ENCODE measurements at regions not wholly inside any gene's neighbourhood (a gene's known extent, or its start where the extent isn't known, plus 50 kb on each side); places are given as distances from the start of the nearest gene placed in this dataset.

DNA sequence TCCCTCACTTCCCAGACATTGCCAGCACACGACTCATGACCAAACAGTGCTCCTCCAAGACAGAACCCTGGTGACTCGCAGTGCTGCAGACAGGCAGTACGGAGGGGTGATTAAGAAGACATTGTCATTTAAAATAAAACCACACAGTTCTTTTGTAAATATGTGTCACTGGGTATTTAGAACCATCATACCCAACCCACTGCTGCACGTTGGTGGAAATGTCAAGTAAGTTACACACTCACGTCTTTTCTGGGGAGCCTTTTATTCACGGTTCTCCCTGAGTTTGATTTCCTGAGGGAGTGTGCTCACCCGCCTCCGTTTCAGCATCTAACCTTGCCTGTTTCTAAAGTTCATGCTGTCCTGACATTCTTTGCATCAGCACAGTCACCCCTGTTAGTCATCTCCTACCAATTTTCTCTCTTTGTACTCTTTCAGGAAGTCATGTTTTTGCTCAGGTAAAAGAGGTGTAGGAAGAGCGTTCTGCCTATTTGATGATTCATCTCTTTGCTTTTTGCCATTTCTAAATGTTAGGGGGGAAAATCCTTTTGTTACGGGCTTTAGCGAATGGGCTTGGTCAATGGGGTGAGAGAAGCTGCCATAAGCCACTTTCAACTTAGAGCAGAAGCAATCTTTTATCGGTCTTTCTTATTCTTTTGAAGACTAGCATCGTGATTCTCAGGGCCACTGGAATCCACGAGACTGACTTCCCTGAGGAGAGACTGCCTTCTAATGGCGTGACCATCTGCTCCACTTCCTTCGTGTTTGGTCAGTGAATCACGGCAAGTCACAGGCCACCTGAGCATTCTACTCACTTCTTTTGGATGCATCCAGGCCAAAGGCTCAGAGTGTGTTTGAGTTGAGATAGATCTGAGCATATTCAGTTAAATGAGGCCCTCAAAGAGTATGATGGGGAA lies 512.8 kb upstream of the JARID2 start:
- no peak for TF ChIP-seq TAF1 (IDR thresholded peaks at IDR 0.05; ENCODE audit: borderline replicate concordance, insufficient read depth, low read length)
- TF ChIP-seq SIN3A (IDR thresholded peaks at IDR 0.05; ENCODE audit: borderline replicate concordance, insufficient read depth, low read length), result no peak

DNA sequence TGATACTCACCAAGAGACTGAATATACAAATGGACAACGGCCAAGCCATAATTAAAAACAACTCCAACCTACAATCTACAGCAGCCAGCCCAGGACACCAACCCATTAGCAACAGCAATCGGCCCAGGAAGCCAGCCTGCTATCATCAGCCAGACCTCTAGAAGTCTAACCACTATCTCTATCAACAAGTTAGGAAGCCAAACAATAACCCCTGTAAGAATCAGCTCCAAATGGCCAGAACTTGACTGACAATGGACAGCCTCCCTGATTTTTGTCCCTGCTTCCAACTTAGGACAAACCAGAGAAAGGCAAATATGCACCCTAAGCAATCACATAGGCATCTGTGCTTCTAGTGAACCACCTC lies 511.8 kb upstream of the JARID2 start:
- TF ChIP-seq, protein P1, sequence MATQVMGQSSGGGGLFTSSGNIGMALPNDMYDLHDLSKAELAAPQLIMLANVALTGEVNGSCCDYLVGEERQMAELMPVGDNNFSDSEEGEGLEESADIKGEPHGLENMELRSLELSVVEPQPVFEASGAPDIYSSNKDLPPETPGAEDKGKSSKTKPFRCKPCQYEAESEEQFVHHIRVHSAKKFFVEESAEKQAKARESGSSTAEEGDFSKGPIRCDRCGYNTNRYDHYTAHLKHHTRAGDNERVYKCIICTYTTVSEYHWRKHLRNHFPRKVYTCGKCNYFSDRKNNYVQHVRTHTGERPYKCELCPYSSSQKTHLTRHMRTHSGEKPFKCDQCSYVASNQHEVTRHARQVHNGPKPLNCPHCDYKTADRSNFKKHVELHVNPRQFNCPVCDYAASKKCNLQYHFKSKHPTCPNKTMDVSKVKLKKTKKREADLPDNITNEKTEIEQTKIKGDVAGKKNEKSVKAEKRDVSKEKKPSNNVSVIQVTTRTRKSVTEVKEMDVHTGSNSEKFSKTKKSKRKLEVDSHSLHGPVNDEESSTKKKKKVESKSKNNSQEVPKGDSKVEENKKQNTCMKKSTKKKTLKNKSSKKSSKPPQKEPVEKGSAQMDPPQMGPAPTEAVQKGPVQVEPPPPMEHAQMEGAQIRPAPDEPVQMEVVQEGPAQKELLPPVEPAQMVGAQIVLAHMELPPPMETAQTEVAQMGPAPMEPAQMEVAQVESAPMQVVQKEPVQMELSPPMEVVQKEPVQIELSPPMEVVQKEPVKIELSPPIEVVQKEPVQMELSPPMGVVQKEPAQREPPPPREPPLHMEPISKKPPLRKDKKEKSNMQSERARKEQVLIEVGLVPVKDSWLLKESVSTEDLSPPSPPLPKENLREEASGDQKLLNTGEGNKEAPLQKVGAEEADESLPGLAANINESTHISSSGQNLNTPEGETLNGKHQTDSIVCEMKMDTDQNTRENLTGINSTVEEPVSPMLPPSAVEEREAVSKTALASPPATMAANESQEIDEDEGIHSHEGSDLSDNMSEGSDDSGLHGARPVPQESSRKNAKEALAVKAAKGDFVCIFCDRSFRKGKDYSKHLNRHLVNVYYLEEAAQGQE (IDR thresholded peaks at IDR 0.05; ENCODE audit: insufficient read depth in 1 of 2, low read depth in 2 of 2, low read length in 2 of 2), result no peak
- no peak for TF ChIP-seq POLR2AphosphoS5 (IDR thresholded peaks at IDR 0.05; ENCODE audit: low read depth, low read length)
- TF ChIP-seq SIN3A (IDR thresholded peaks at IDR 0.05; ENCODE audit: borderline replicate concordance, insufficient read depth, low read length), result no peak
- TF ChIP-seq TAF1 (IDR thresholded peaks at IDR 0.05; ENCODE audit: borderline replicate concordance, insufficient read depth, low read length), result no peak
- no peak for TF ChIP-seq FOXP2 (optimal IDR thresholded peaks at IDR 0.05; ENCODE audit: borderline replicate concordance, extremely low read depth, extremely low read length, insufficient read depth)

DNA sequence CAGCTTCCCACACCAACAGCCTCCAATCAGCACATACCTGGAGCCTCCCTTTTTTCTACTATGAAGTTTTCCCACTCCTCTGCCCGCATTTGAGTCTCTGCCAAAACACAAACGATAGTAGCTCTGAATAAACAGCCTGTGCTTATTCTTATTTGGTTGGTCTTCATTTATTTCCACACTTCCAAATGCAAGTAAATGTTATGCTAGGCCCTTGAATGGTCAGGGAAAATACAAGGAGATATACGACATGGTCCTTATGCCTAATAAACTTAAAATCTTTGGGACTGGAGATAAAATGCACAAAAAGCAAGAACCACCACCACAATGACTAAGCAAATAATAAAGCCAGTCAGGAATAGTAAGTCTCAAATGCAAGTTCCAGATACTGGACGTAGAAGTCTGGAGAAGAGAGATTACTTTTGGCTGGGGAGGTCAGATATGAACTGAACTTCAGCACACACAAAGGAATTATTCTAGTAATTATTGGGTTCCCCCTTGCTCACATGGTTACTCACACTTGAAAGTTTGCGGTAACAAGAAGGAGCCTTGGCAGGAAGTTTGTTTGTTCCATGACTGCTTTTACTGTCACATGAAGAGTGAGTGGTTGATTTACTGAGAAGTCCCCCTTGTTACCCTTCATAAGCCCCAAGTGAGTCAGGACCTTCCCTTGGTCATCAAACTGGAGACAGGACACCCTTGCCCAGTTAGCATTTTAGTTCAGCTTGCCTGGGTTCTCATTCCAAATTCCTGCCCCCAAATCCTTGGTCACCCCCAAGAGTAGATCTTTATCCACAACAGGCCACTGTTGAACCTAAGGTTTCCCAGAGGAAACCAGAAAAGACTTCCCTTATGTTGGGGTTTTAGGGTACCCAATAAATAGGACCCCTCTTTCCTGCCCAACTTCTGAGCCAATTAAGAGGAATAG lies 511.2 kb upstream of the JARID2 start:
- no peak for TF ChIP-seq POLR2AphosphoS5 (IDR thresholded peaks at IDR 0.05; ENCODE audit: low read depth, low read length)
- TF ChIP-seq TAF1 (IDR thresholded peaks at IDR 0.05; ENCODE audit: borderline replicate concordance, insufficient read depth, low read length), result no peak
- TF ChIP-seq, protein P1 (IDR thresholded peaks at IDR 0.05; ENCODE audit: insufficient read depth in 1 of 2, low read depth in 2 of 2, low read length in 2 of 2), result no peak
- TF ChIP-seq FOXP2 (optimal IDR thresholded peaks at IDR 0.05; ENCODE audit: borderline replicate concordance, extremely low read depth, extremely low read length, insufficient read depth), result no peak
- TF ChIP-seq SIN3A (IDR thresholded peaks at IDR 0.05; ENCODE audit: borderline replicate concordance, insufficient read depth, low read length), result no peak

DNA sequence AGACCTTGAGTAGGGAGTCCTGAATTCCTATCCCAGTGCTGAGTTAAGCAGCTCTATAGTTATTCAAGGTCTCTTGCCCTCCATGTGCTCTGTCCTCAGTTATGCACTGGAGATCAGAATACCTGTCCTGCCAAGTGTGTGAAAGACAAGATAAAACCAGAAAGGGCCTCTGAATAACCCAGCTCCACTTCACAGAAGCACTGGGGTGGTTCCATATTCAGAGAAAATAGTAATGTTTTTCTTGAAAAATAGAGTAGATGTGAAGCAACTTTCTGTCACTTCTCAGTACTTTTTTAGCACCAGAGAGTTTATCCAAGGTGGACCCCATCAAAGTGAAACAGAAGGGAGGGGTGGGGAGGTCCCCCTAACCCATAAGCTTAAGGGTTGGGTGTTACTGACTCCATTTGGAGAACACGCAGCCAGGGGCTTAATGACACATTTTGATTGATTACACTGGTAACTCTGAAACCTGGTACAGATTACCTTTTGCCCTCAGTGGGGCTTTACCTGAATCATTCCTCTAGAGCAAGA lies 509.8 kb upstream of the JARID2 start:
- no peak for TF ChIP-seq POLR2AphosphoS5 (IDR thresholded peaks at IDR 0.05; ENCODE audit: low read depth, low read length)
- TF ChIP-seq SIN3A (IDR thresholded peaks at IDR 0.05; ENCODE audit: borderline replicate concordance, insufficient read depth, low read length), result no peak
- TF ChIP-seq, protein P1 (IDR thresholded peaks at IDR 0.05; ENCODE audit: insufficient read depth in 1 of 2, low read depth in 2 of 2, low read length in 2 of 2), result no peak
- no peak for TF ChIP-seq FOXP2 (optimal IDR thresholded peaks at IDR 0.05; ENCODE audit: borderline replicate concordance, extremely low read depth, extremely low read length, insufficient read depth)
- no peak for TF ChIP-seq TAF1 (IDR thresholded peaks at IDR 0.05; ENCODE audit: borderline replicate concordance, insufficient read depth, low read length)

DNA sequence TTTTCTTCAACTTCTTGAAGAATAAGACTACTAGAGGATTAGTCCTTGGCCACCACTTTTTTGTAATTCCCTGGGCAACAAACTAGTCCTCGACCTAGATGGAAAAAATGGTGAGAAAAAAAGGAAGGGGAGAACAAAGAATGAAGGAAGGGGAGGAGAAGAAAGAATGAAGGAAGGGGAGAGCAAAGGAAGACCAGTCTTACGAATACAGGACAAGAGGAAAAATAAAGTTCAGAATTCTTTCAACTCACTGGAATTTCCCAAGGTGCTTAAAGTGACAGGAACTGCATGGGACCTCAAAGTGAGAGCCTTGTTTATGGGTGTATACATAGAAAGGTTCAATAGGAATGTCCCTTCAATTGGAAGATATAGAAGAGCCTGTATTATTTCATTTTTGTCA lies 509.3 kb upstream of the JARID2 start:
- TF ChIP-seq TAF1 (IDR thresholded peaks at IDR 0.05; ENCODE audit: borderline replicate concordance, insufficient read depth, low read length) (no peak), SIN3A (IDR thresholded peaks at IDR 0.05; ENCODE audit: borderline replicate concordance, insufficient read depth, low read length) (no peak), FOXP2 (optimal IDR thresholded peaks at IDR 0.05; ENCODE audit: borderline replicate concordance, extremely low read depth, extremely low read length, insufficient read depth) (no peak), POLR2AphosphoS5 (IDR thresholded peaks at IDR 0.05; ENCODE audit: low read depth, low read length) (no peak)
- TF ChIP-seq, protein P1 (IDR thresholded peaks at IDR 0.05; ENCODE audit: insufficient read depth in 1 of 2, low read depth in 2 of 2, low read length in 2 of 2), result no peak
